Right lobe of liver (tissue), 4 donors: ENCODE measurements at regions not wholly inside any gene's neighbourhood (a gene's known extent, or its start where the extent isn't known, plus 50 kb on each side); places are given as distances from the start of the nearest gene placed in this dataset.

Experiments used
- CTCF ChIP-seq, 4 donors: fragments of 200-600 bp in 3 of 4; fragments of 450-650 bp in 1 of 4; IDR thresholded peaks; one replicate each; pipeline versions ENCODE4 v1.5.1 to v1.8.0; 2016 to 2022; ENCODE audit warnings: antibody characterized with exemption in 4 of 4, mild to moderate bottlenecking in 2 of 4
- POLR2A ChIP-seq: fragments of 450-650 bp; IDR thresholded peaks from one replicate; pipeline ENCODE4 v1.6.1; 2017; ENCODE audit warnings: antibody characterized with exemption, mild to moderate bottlenecking
- donor health status: DM: no; HTN: no; CAD: no.
- donor health status: DM: no; HTN: no; CAD: no.
- donor health status: DM: no; HTN: yes; CAD: no.

GRCh38 chr16:60407034-60407433 is 1629.2 kb downstream of the CDH8 start:
- TF ChIP-seq CTCF (IDR thresholded peaks at IDR 0.05) (no peak), POLR2A (no peak)
